ENCODE measurements at regions not wholly inside any gene's neighbourhood (a gene's known extent, or its start where the extent isn't known, plus 50 kb on each side); places are given as distances from the start of the nearest gene placed in this dataset. TPM values are rescaled to one million over a fixed set of nuclear protein-coding genes. Genes with fewer than 3 reads are reported as not detected.
"Not testable (repeated sequence)": the region's sequence is repeated elsewhere in the genome, so short reads cannot be mapped to it uniquely, and the experiment has no call there.

DNA sequence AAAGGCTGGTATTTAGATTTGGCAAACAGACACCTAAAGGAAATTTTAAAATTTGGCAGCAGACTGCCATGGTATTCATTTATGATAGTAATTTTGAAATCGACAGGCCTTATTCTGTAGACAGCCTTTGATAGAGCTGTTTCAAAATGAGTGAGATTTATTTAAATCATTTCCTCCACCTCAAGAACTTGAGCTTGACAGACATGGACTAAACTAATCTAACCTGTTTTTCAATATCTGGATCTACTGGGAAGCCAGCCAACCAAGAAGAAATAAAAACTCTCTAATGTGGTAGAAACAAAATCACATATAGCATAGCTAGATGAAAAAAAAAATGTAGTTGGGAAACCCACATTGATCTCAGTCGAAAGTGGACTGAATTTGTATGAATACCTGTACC is 56.9 kb upstream of the RASA1 start:
- intact Hi-C loops (cut with DNase I): no loop called here
- DNase-seq (ENCODE audit: low spot score): no peak

DNA sequence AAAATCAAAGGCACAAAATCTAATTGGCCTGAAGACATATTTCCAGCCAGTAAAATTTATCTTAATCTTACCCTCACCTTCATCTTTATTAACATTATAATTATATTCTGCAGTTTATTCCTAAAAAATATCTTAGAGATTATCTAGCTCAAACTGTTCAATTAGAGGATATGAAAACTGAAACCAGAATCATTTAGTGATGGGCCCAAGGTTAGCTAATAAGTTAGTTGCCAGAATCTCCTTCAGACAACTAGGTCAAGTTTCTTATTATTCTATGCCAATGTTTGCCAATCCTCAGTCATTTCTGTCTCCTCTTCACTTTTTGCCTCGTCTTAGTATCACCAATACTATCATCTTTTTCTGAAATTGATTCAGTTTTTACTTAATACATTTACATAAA is 56.0 kb upstream of the RASA1 start:
- DNase-seq (ENCODE audit: low spot score): no peak
- intact Hi-C loops (cut with DNase I): no loop called here

DNA sequence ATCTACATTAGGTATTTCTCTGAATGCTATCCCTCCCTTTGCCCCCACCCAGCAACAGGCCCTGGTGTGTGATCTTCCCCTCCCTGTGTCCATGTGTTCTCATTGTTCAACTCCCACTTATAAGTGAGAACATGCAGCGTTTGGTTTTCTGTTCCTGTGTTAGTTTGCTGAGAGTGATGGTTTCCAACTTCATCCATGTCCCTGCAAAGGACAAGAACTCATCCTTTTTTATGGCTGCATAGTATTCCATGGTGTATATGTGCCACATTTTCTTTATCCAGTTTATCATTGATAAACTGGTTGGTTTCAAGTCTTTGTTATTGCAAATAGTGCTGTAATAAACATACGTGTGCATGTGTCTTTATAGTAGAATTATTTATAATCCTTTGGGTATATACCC is 55.5 kb upstream of the RASA1 start:
- intact Hi-C loops (cut with DNase I); DNase-seq (ENCODE audit: low spot score): not testable (repeated sequence)

DNA sequence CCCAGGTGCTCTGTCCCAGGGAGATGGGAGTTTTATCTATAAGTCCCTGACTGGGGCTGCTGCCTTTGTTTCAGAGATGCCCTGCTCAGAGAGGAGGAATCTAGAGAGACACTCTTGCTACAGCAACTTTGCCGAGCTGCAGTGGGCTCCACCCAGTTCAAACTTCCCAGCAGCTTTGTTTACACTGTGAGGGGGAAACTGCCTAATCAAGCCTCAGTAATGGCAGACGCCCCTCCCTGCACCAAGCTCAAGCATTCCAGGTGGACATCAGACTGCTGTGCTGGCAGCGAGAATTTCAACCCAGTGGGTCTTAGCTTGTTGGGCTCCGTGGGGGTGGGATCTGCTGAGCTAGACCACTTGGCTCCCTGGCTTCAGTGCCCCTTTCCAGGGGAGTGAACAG is 50.2 kb upstream of the RASA1 start:
- DNase-seq (ENCODE audit: low spot score); intact Hi-C loops (cut with DNase I): not testable (repeated sequence)

Small RNA genes in the stretch of these regions (microRNA-seq; reads per million reads assigned to microRNA genes)
- not detected for gene MIR4280

Data from cardiac septum (tissue), 1 donor.